Activated CD4-positive, alpha-beta T cell treated with anti-CD3 and anti-CD28 coated beads, Interleukin-2, amount 50 U/mL, for 16 hours (primary cell): ENCODE measurements at regions not wholly inside any gene's neighbourhood (a gene's known extent, or its start where the extent isn't known, plus 50 kb on each side); places are given as distances from the start of the nearest gene placed in this dataset.
"Not testable (repeated sequence)": the region's sequence is repeated elsewhere in the genome, so short reads cannot be mapped to it uniquely, and the experiment has no call there.

Source experiments
- DNase-seq: peaks from one replicate; pipeline ENCODE4 v3.0.0-alpha.2; 2020

DNA sequence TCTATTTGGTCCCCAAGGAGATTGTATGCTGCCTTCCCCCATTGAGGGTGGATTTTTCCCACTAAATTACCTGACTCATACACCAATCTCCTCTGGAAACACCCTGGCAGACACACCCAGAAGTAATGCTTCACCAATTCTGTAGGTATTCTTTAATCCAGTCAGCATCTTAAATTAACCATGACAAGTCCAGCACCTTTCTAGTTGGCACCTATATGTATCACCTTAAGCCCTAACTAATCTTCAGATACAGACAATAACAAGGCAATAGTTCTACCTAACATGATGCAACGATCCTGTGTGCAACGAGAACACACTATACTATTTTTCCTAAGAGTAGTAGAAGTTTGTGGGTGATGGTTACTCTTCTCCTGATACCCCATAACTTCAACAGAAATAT, 473.3 kb upstream of the NPAP1 start:
- DNase-seq = not testable (repeated sequence)

DNA sequence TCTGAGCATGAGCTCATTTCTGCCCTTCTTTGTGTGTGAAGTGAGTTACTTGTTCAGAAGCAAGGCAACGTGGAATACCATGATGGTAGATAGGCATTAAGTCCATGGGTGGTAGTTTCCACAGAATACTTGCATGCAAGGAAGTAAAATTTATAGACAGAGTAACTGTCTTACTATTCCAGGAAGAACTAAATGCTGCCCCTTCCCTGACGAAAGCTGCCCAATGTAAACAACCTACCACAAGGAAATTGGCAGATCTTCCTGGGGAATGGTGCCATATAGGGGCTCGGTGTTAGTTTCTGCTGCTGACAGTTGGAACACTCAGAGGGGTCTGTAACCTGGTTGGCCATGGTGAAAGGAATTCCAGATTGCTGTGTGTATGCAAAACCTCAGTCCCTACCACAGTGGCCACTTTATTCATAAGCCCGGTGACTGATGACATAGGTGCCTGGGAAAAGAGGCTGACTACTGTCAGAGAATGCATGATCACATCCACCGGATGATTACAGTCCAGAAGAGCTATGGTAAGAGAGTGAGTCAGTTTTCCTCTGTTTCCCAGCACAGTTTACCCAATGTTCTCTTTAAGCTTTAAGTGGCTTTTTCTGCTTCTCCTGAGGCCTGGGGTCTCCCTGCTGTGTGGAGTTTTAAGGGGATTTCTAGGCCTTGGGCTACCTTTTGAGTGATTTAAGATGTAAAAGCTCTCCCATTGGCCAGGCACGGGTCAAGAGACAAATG, 463.7 kb upstream of the NPAP1 start:
- DNase-seq = not testable (repeated sequence)

DNA sequence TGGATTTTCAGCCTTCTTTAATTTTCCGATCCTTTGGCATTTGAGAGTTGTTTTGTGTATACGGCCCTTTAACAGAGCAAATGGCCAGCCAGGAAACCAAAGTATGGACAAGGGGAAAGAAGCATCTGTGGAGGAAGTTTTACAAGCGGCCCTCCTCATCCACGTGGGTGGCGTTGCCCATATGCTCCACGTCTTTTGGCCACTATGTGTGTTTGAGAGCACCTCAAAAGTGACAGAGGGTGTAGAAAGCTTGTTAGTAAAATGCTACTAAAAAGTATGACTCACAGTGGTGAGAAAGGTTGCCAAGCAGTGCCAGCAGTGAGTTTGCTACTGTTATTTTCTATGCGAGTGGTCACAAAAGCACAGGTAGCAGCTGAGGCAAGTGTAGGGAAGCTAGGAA, 451.8 kb upstream of the NPAP1 start:
- no peak for DNase-seq

DNA sequence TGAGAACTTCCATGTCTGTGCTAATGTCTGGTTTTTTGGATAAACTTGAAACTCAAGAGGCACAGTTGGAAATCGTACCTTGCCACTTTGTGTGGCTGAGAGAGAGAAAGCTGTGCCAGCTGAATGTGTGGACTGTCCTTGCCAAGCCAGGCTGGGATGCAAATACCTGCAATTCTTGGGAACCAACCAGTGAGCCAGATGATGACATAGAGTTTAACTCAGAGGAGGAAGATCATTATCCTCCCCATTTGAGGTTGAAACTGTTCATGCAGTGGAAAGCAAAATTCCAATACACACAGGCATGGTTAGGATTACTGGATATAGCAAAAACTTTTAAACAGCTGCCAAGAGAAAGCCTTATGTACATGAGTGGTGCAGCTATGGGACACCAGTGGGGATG, 451.4 kb upstream of the NPAP1 start:
- DNase-seq = no peak

DNA sequence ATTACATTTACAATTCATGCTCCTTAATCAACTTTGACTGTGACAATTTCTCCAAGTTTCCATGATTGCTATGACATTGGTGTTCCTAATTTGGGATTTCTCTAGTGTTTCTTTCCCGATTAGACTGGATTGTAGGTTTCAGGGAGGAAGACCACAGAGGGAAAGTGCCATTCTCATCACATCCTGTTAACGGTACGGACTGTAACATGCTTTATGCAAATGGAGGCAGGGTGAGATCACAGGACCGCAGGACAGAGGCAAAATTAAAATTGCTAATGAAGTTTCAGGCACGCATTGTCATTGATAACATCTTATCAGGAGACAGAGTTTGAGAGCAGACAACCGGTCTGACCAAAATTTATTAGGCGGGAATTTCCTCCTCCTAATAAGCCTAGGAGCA, 446.7 kb upstream of the NPAP1 start:
- DNase-seq = not testable (repeated sequence)

DNA sequence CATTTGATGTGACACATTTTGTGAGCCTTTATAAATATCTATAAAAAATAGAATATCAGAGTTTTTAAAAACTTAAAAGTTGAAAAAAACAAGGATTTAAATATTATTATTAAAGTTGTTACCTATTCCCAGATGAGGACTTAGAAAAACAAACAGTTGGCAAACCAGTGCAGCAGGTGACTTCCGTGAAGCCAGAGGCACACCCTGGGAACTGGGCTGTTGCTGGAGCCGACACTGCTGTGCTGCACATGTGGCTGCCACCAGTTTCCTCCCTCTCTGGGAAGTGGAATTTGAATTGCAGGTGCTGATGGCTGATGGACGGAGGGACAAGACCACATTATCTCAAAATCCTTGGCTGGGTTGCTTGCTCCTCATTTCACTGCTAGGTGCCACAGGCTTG, 442.4 kb upstream of the NPAP1 start:
- not testable (repeated sequence) for DNase-seq

DNA sequence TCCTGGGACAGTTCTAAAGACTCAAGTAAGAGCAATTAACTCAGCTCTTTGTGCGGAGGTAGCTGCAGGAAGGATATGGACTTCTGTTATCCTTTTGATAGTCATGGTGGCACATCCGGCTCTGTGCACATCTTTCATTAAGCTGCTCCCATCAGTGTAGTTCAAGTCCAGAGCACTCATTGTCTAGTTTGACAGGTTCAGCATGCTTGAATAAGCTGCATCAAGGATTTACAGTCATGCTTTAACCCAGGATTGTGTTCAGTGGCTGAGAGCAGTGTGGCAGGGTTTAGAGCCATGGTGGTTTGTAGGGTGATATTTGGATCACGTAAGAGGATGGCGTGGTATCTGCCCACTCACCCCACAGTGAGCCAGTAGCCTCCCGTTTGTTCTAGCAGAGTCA, 435.0 kb upstream of the NPAP1 start:
- DNase-seq = not testable (repeated sequence)

DNA sequence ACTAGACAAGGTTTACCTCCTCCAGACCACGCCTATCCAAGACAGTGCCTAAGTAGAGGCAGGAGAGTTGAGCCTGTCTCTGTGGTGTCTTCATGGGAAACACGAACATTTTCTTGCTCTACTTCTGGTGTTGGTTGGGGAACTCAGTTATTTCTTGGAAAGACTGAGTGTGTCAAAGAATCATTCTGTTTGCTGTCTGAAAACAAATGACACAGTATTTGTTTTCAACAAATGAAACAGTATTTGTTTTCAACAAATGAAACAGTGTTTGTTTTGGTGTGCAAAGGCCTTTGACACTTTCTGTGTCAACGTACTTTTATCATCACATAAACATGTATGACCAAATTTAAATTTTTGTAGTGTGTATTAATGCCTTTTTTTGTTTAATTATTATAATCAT, 416.5 kb upstream of the NPAP1 start:
- not testable (repeated sequence) for DNase-seq

DNA sequence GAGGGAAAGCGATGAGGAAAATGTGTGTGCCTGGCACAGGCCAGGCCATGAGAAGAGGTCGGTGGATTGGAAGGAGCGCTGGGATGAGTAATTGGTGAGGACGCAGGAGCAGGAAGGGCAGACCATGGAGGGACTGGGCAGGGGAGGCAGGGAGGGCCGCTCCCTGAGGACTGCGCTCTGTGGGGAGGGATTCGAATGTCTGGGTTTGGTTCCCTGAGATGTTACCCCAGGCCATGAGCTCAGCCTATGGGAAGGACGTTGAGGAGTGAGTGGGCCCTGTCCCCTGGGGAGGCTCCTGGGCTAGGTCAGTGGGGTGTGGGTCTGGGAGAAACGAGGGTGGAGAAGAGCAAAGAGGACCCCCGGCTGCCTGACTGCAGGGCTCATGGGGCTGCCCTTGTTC, 415.2 kb upstream of the NPAP1 start:
- DNase-seq = not testable (repeated sequence)

DNA sequence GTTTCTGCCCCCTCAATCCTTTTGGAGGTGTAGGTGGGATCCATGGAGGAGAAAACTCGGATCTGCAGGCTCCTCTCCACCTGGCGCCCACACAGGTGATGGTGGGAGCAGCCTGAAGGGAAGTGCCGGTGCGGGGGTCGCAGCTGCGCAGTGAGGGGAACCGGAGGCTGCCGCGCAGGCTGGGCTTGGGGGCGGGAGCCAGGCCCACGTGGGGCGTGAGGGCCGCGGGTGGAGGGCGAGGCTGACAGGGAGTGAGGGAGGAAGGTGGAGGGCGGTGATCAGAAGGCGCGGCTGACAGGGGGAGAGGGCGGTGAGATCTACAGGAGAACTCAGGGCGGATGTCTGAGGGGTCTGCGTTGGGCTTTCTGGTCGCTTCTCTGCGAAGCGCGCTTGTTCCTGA, 414.7 kb upstream of the NPAP1 start:
- DNase-seq = not testable (repeated sequence)

DNA sequence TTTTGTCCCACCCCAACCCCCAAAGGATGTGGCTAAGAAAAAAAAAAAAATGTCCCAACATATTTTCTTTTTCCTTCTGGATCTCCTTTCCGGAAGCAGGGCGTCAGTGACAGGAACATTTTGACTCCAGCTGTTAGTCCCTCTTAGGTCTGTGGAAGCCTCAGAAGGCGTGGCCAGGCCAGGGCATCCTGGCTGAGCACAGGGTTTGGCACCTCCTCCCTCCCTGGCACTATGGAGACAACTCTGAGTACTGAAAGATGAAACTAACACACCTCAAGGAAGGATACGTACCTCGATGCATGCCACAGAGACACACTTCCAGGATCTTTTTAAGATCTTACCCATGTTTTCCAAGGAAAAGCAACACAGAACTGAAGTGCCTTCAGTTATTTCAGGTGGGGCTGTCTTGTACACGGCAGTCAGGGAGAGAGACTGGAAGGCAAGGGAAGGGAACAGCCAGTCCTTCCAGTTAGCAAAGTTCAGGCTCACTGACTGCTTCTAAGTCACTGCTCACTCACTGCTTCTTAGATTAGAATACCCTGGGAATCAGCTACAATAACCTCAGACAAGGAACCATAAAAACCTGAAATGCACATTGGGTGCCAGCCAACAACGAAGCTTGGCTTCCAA, 406.9 kb upstream of the NPAP1 start:
- DNase-seq = not testable (repeated sequence)

DNA sequence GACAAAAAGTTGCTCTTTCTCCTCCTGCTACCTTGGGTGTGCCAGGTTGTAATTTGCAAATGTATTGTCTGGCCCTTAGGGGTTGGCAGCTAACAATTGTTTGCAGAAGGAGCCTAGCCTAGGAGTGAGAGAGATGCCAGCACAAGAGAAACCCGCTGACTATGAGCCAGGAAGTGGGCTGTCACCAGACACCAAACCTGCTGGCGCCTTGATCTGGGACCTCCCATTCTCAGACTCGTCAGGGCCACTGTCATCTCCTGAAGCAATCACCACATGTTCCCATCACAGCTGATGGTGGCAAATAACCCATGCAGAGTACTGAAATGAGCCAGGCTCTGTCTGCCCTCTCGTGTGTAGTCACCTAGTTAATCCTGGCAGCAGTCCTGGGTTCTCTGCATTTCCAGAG, 406.4 kb upstream of the NPAP1 start:
- no peak for DNase-seq

DNA sequence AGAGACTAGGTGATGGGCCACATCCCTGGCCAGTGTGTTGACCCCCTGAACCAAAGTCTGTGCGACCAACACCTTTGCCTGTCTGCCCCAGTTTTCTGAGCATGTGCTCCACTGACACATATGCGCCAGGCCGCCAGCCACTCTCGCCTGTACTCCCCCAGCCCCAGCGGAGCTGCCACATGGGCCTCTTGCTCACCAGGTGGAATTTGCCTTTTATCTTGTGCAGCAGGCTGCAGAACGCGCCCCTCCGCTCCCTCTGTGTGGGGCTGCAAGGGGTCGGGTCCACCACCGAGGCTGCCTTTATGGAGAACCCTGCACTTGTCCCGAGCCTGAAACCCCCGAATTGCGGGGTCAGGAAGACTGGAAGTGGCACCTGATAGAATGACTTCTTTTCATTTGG, 405.7 kb upstream of the NPAP1 start:
- DNase-seq = no peak

DNA sequence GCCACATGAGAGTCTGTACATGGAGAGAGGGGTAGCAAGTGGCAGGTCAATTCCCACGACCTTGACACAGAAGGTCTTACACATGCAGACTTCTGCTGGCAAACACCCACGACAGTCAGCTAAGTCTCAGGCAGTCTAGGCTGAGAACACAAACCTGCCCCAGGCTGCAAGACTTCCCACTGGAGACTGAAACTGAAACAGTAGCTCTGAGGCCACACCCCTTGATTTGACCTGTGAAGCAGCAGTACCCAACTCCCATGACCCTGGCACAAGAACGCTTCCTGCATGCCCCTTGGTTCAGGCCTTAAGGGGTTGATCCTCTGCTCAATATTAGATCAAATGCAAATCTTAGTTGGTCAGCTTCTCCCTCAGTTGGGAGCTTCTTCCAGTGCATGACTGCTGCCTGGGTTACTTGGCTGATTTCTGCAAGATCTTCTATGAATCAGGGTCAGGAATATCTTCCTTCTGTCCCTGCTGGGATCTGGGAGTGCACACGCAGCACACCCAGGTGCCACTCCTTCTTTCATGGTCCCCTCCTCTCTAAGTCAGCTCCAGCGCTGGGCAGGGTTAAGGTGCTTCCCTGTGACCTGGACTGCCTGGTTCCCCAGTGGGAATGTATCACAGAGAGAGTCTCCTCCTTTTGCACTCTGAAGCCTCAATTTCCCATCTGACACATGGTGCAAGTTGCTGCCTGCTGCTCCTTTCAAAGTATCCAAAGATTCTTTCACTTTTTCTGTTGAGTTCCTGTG, 403.9 kb upstream of the NPAP1 start:
- not testable (repeated sequence) for DNase-seq

DNA sequence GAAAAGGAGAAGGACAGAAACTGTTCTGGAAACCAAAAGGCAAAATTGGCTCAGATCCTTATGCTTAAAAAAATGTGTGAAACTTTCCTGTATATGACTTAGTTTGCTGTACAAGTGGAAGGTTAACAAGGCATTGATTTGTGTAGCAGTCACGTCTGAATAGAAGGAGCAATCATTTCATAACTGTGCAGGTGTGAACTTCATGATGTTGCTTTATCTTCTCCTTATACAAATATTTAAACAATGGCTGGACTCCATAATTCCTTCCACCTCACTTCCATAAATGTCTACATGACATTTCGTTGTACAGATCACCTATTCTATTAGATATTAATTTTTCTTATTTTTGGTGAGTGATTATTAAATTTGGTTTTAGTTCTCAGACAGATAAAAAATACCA, 382.7 kb upstream of the NPAP1 start:
- DNase-seq = no peak

DNA sequence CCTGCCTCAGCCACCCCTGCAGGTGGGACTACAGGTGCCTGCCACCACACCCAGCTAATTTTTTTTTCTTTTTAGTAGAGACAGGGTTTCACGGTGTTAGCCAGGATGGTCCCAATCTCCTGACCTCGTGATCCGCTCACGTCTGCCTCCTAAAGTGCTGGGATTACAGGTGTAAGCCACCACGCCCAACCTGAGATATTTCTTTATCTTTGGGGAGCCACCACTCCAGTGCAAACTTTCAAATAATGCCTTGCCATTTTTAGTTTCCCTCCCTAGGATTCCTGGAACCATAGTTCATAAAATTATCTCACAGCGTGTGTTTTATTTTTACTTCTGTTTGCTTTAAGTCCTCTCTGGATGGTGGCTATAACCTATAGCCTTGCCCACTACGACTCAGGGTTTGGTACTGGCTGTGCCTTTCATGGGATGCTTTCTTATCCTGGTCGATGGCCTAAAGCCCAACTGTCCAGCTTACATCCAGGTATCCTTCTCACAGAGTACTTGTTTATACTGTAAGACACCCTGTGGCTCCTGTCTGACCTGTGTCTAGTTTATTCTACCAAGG, 374.7 kb upstream of the NPAP1 start:
- not testable (repeated sequence) for DNase-seq

DNA sequence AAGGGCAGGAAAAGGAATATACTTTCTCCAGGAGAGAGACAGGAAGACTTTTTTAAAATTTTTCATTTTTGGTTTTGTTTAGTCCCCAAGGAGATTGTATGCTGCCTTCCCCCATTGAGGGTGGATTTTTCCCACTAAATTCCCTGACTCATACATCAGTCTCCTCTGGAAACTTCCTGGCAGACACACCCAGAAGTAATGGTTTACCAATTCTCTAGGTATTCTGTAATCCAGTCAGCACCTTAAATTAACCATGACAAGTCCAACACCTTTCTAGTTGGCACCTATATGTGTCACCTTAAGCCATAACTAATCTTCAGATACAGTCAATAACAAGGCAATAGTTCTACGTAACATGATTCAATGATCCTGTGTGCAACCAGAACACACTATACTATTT, 373.6 kb upstream of the NPAP1 start:
- DNase-seq = not testable (repeated sequence)

DNA sequence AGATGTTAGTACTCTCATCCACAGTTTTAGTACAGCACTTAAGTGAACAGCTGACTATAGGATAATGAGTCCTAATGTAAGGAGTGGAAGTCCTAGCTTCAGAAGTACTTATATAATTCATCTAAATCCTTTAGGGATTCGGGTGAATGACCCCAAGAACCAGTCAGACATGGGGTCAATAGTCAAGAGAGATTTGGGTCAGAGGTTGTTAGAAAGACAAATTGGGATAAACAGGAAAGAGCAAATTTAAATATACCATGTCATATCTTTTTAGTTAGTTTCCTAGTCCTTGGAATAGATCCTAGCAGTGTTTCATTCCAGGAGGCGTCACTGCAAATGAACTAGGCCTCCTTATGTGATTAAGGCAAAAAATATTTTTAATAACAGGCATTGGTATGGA, 370.8 kb upstream of the NPAP1 start:
- DNase-seq = not testable (repeated sequence)

DNA sequence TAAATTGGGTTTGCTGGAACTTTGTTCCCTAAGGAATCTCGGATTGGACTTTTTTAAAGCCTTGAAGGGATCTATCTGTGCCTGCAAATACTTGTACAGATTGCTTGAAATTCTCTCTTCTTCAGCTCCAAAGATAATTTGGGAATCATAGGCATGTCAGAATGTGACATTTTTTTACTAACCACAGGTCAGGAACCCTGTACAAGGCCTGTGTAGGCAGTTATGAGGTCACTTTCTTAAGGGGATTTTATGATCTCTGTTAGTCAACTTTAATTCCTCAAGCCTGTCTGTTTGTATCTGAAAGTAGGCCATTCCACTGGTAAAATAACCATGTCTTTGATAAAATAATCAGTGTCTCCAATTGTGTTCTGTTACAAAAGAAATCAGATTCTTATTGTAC, 369.9 kb upstream of the NPAP1 start:
- not testable (repeated sequence) for DNase-seq

DNA sequence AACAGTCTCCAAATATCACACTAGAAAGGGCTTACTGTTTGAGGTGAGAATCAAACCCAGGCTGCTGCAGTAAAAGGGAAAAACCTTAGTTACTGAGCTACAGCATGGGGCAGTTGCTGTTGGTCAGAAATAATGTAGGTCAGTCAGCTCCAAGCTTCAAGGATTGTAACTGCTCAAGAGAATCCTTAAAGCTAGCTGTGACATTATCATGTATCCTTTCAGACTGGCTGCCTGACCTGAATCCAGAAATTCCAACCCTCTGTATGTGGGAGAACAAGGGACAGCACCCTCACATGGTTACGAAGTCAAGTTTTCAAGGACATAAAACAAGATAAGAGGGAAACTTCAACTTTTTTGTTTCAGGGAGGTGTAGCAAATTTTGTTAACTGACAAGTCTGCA, 365.9 kb upstream of the NPAP1 start:
- DNase-seq = not testable (repeated sequence)

DNA sequence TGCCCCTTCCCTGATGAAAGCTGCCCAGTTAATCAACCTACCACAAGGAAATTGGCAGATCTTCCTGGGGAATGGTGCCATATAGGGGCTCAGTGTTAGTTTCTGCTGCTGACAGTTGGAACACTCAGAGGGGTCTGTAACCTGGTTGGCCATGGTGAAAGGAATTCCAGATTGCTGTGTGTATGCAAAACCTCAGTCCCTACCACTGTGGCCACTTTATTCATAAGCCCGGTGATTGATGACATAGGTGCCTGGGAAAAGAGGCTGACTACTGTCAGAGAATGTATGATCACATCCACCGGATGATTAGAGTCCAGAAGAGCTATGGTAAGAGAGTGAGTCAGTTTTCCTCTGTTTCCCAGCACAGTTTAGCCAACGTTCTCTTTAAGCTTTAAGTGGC, 363.9 kb upstream of the NPAP1 start:
- DNase-seq = not testable (repeated sequence)

DNA sequence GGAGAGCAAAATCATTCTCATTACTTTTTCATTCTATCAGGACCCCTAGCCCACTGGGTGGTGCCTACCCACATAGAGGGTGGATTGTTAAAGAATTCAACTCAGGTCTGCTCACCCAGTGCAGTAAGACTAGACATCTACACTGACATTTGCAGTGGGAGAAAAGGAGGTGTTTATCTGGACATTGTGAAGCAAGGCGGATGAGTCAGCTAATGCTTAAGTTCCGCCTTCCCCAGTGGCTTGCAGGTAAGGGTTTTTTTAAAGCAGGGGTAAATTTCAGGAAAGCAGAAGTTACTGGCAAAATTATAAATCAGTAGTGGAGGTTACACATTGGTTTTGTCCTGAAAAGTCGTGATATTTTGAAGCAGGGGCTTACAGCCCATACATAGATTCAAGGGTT, 359.2 kb upstream of the NPAP1 start:
- not testable (repeated sequence) for DNase-seq

DNA sequence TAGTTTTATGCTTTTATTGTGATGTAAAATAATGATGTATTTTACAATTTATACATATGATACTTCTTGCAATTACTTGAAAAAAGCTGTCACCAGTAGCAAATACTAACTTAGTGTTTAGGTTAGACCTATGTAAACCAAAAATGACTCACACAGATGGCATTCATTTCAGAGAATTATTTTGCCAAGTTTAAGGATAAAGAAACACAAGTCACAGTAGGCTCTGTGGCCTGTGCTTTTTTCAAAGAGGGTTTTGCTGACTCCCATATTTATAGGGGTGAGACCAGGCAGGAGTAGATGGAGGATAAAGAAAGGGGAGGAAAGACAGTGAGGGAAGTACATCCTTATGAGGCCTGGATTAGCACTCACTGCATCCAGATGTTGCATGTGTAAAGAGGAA, 356.6 kb upstream of the NPAP1 start:
- DNase-seq = no peak

DNA sequence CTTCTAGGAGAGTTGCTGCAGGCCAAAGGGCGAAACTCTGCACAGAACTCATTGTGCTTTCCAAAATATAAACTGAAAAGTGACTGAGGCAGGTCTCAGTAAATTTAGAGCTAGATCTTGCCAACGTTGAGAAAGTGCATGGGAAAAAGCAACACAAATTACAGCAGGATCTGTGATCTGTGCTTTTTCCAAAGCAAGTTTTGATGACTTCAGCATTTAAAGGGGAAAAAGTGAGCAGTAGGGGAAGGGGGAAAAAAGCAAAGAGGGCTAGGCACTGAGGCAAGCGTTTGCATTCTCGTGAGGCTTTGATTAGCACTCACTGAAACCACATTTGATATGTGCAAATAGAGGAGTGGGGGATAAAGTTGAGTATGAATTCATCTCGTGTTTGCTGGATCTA, 351.5 kb upstream of the NPAP1 start:
- not testable (repeated sequence) for DNase-seq
